Left ventricle myocardium inferior (tissue), 1 donor: ENCODE measurements at regions not wholly inside any gene's neighbourhood (a gene's known extent, or its start where the extent isn't known, plus 50 kb on each side); places are given as distances from the start of the nearest gene placed in this dataset.

ENCODE experiments used
- DNase-seq: peaks from one replicate; pipeline ENCODE4 v3.0.0-alpha.2; 2020
- H3K27ac ChIP-seq: fragments of 200-600 bp; replicated peaks from 2 replicates; pipeline ENCODE4 v1.8.0; 2021
- H3K27me3 ChIP-seq: fragments of 200-600 bp; 2 replicates; pipeline ENCODE4 v1.8.0; 2021; ENCODE audit warnings: low read depth
- H3K36me3 ChIP-seq: fragments of 200-600 bp; 2 replicates; pipeline ENCODE4 v1.8.0; 2021
- H3K4me1 ChIP-seq: fragments of 200-600 bp; 2 replicates; pipeline ENCODE4 v1.8.0; 2021
- H3K4me3 ChIP-seq: fragments of 200-600 bp; 2 replicates; pipeline ENCODE4 v1.8.0; 2021; ENCODE audit warnings: mild to moderate bottlenecking, moderate library complexity
- H3K9me3 ChIP-seq: fragments of 200-600 bp; replicated peaks from 2 replicates; pipeline ENCODE4 v1.8.0; 2021
- CTCF ChIP-seq: fragments of 200-600 bp; IDR thresholded peaks from 2 replicates; pipeline ENCODE4 v1.8.0; 2021; ENCODE audit warnings: antibody characterized with exemption, mild to moderate bottlenecking, borderline replicate concordance
- intact Hi-C: fragments of 100-400 bp; cut with micrococcal nuclease; formaldehyde crosslinking; loops from one replicate; pipeline ENCODE4 v1.11.0; 2022
- donor health status: DM: no; HTN: yes; CAD: no; lungs with severe emphysema.

- DNase-seq = no peak
- Histone ChIP-seq H3K27me3 (peaks cover 56% of the 10 kb centered on the region), H3K27ac (no peak overlapping the region), H3K4me1 (no peaks in the 10 kb centered on the region), H3K36me3 (no peaks in the 10 kb centered on the region), H3K4me3 (no peak overlapping the region), H3K9me3 (no peaks in the 10 kb centered on the region)
- no peak for TF ChIP-seq CTCF
- intact Hi-C loops = no loop called here
Observed at GRCh38 chr2:121904656-121905055, 149.2 kb downstream of the TSN start.

GRCh38 chr2:121905201-121905600 lies 149.8 kb downstream of the TSN start:
- intact Hi-C loops = no loop called here
- no peak for DNase-seq
- Histone ChIP-seq H3K27me3 (peaks cover 57% of the 10 kb centered on the region), H3K27ac (no peak overlapping the region), H3K4me1 (no peaks in the 10 kb centered on the region), H3K36me3 (no peaks in the 10 kb centered on the region), H3K4me3 (no peak overlapping the region), H3K9me3 (no peaks in the 10 kb centered on the region)
- no peak for TF ChIP-seq CTCF

GRCh38 chr2:121906170-121906569 lies 150.7 kb downstream of the TSN start:
- DNase-seq = no peak
- TF ChIP-seq CTCF = no peak
- H3K27me3 ChIP-seq = peaks cover 51% of the 10 kb centered on the region
- H3K27ac ChIP-seq = peak overlapping the region; percentile 33
- intact Hi-C loops = no loop called here
- H3K4me1 ChIP-seq = no peaks in the 10 kb centered on the region
- no peaks in the 10 kb centered on the region for H3K9me3 ChIP-seq
- H3K36me3 ChIP-seq = no peaks in the 10 kb centered on the region
- no peak overlapping the region for H3K4me3 ChIP-seq

- no peak for TF ChIP-seq CTCF
- Histone ChIP-seq H3K27ac (no peak overlapping the region), H3K4me3 (no peak overlapping the region), H3K4me1 (no peaks in the 10 kb centered on the region), H3K27me3 (peaks cover 38% of the 10 kb centered on the region), H3K36me3 (no peaks in the 10 kb centered on the region), H3K9me3 (no peaks in the 10 kb centered on the region)
- intact Hi-C loops = no loop called here
- no peak for DNase-seq
Observed at GRCh38 chr2:121907928-121908327, 152.5 kb downstream of the TSN start.

GRCh38 chr2:121910139-121910538 lies 154.7 kb downstream of the TSN start:
- H3K27me3 ChIP-seq = peaks cover 21% of the 10 kb centered on the region
- H3K4me3 ChIP-seq = no peak overlapping the region
- no peak for TF ChIP-seq CTCF
- H3K36me3 ChIP-seq = no peaks in the 10 kb centered on the region
- intact Hi-C loops = no loop called here
- H3K4me1 ChIP-seq = no peaks in the 10 kb centered on the region
- no peak for DNase-seq
- H3K9me3 ChIP-seq = no peaks in the 10 kb centered on the region
- no peak overlapping the region for H3K27ac ChIP-seq

- intact Hi-C loops = no loop called here
- Histone ChIP-seq H3K27ac (no peak overlapping the region), H3K4me3 (no peak overlapping the region), H3K4me1 (no peaks in the 10 kb centered on the region), H3K27me3 (peaks cover 21% of the 10 kb centered on the region), H3K9me3 (no peaks in the 10 kb centered on the region), H3K36me3 (no peaks in the 10 kb centered on the region)
- DNase-seq = no peak
- no peak for TF ChIP-seq CTCF
Observed at GRCh38 chr2:121911036-121911435, 155.6 kb downstream of the TSN start.
